ACHN (cell line): ENCODE measurements at regions not wholly inside any gene's neighbourhood (a gene's known extent, or its start where the extent isn't known, plus 50 kb on each side); places are given as distances from the start of the nearest gene placed in this dataset.
A peak's percentile ranks its signal among the peaks of the same experiment; 100 is the strongest.

Source experiments
- DNase-seq: peaks from one replicate; pipeline ENCODE4 v3.0.0-alpha.2; 2015
- in situ Hi-C: cut with HindIII; loops from 2 replicates; pipeline ENCODE4 v1.10.0; 2017; ENCODE audit warnings: low sequenced_read_pairs, low pct_ligation_motif_present, low pct_unique_long_range_greater_than_20kb

GRCh38 chr15:66895794-66896453, 169.5 kb upstream of the SMAD3 start:
- in situ Hi-C loops = no loop called here

GRCh38 chr15:66896611-66897010, 168.8 kb upstream of the SMAD3 start:
- no peak for DNase-seq
- in situ Hi-C loops = no loop called here

More at GRCh38 chr15:66895794-66896453, 169.5 kb upstream of the SMAD3 start:
- no peak for DNase-seq

- DNase-seq = no peak
- in situ Hi-C loops = no loop called here
Measured at GRCh38 chr15:66897416-66897815, 168.0 kb upstream of the SMAD3 start.

DNA sequence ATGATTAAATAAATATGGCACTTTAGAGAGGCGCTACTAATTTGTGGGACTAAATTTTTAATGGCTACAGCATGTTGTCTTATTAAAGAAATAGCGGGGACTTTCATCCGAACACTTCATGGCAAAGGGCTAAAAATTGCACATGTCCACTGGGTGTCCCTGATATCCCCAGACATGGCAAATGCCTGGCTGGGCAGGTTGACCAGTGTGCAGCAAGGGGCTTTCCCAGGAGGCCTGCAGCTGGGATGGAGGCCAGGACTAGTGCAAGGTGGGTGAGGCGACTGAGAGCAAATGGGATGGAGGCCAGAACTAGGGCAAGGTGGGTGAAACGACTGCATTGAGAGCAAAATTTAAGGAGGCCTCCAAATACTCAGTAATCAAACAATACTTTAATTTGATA, 167.4 kb upstream of the SMAD3 start:
- no peak for DNase-seq
- in situ Hi-C loops = no loop called here

DNA sequence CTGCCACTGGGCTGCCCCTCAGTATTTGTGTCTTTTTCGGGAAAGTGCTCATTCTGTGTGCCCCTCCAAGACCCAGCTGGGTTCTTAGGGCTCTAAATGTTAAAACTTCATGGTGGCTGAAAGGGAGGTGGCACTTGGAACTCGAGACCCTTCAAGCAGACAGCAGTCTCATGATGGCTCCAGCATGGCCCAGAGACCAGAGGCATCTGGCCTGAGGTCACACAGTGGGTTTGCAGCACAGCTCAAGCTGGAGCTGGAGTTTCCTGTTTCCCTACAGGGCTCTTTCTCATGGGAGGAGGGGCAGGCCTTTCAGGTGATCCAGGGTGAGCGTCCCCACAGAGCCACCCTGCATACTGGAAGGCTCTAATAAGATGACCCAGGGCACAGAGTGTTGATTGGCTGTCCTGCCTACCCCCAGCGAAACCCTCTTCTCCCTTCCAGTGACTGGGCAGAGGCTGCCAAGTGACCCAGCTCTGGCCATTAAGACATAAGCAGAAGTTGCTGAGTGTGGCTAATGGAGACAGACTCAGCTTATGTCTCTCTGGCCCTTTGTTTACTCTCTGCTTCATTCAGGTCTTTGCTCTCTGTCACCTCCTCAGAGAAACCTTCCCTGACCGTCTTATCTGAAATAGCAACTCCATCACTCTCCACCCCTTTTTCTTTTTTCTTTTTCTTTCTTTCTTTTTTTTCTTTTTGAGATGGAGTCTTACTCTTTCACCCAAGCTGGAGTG, 166.6 kb upstream of the SMAD3 start:
- no peak for DNase-seq
- in situ Hi-C loops = no loop called here

DNA sequence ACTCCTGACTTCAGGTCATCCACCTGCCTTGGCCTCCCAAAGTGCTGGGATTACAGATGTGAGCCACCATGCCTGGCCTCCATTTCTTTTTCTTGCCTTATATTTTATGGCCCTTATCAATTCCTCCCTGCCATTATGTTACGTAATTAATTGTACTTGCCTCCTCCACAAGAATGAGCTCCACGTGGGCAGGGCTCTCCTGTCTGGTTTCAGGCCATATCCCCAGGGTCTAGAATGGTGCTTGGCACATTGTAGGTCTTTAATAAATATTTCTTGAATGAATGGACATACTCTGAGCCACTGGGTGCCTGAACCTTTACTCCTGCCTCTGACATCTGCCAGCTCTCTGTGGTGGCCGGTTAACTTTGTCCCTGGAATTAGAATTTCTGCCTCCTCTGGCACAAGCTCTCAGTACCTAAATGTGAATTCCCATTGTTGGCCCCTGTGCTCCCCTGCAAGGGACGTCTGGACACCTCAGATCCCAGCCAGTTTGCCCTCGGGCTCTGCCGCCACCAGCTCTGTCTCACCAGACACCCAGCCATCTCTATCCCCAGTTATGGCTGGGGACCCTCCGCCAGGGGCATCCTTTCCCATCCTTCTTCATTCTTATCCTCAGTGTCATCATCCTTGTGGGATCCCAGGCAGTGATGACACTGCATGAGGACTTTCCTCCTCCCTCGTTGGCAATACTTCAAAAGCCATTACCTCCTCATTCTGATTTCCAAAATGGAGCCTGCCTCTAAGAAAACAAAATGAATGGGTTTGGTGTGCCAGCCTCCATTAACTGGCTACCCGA, 165.6 kb upstream of the SMAD3 start:
- in situ Hi-C loops = no loop called here
- no peak for DNase-seq

- in situ Hi-C loops = no loop called here
- no peak for DNase-seq
Measured at GRCh38 chr15:66900586-66901310, 164.7 kb upstream of the SMAD3 start.

DNA sequence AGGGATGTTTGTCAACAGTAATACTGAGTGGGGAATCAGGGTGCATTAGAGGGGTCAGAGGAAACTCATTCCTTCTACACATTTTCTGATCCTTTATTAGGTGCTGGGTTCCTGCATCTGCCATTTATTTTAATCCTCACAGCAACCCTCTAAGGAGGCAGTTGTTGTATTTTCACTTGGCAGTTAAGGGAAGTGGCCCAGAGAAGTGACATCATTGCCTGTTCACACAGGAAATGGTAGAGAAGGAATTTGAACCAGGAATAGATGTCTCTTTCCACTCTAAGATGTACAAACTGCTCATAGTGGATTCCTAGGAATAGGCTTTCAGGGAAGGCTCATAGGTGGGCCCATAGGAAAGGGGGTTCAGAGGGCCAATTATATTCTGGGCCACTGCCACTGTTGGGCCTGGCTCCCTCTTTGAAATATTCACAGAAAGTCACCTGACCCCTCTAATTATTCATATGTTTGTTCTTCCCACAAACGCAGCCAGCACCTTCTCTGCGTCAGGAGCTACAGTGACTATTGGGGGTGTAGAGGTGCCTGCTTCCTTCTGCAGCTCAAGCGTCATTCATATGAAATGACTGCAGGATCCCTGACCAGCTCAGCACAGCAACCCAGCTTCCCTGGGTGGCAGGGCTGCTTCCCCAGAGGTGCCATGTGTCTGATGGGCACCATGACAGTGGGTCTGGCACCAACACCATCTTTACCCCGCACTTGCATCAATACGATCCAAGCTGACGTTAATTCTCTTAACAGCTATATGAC, 163.9 kb upstream of the SMAD3 start:
- peak; percentile 19 for DNase-seq
- in situ Hi-C loops = no loop called here

- no peak for DNase-seq
- in situ Hi-C loops = no loop called here
Measured at GRCh38 chr15:66905185-66905584, 160.2 kb upstream of the SMAD3 start.

- DNase-seq = no peak
- in situ Hi-C loops = no loop called here
Measured at GRCh38 chr15:66905954-66906353, 159.4 kb upstream of the SMAD3 start.

GRCh38 chr15:66906668-66907614, 158.5 kb upstream of the SMAD3 start:
- no peak for DNase-seq
- in situ Hi-C loops = no loop called here

DNA sequence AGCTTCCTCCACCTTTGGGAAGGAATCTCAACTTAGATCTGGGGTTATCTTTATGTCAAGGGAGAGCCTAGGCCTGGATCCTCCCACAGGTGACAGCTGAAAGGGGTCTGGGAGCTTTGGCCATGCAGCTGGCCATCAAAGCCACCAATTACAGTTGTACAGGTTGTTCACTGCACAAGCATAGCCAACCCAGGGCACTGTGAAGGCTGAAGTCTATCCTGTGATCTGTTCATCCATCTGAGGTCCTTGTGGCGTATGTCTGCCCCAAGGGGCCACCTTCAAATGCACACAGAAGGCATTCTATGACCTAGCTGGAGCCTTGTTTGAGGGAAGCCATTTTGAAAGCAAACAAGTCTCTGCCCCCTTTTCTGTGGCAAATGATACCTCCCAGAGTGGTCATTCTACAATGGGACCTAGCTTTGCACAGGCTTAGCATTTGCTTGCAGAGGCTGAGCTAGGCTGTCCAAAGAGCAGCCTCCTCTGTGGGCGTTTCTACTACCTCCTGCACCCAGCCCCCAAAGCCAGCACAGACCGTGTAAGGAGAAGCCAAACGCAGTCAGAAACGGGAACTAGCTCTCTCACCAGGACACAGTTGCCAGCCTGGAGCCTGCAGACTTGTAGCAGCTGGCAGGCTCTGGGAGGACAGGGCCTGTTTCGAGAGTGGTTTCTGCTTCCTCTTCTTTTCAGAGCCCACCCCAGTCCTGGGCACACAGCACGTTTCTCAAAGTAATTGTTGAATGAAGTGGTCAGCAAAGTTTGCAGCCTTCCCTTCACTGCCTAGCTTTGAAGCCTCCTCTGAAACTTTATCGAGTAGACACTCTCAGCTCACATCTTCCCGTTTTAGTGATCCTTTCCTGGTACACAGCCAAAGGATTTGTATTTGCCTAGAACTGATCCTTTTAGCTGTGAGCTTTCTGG, 157.3 kb upstream of the SMAD3 start:
- in situ Hi-C loops = no loop called here
- no peak for DNase-seq

DNA sequence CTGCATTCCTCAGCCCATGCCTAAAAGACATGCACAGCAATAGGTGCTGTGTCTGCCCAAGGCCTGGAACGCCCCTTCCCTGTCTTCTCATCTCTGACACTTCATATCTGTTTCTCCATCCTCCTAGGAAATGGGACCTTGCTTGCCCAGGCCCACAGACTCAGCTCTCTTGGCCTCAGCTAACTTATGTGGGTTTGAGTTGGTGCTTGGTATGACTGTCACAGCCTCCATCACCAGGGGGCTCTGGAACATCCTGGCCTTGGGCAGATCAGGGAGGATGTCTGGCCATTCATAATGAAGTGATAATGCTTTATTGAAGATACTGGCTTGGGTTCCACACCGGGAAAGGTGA, 156.7 kb upstream of the SMAD3 start:
- DNase-seq = no peak
- in situ Hi-C loops = no loop called here

DNA sequence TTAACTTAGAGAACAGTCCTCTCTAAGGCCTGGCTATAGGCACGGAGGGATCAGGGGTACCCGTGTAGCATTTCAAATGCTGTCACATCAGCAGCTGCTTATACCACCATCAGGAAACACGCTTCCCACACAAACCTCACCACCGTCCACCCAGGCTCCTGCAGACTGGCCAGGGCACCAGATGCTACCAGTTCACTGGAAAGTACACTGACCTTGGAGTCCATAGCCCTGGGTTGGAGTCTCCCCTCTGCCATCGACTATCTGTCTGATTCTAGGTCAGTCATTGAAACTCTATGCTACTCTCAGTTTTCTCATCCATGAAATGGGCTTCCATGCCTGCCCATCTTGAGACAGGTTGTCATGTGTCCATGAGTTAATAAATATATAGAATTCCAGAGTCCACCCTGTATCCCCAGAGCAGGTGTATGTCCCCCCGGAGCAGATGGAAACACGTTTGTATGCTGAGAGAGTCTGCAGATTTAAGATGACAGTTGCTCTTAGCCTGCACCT, 156.0 kb upstream of the SMAD3 start:
- in situ Hi-C loops = no loop called here
- DNase-seq = no peak

GRCh38 chr15:66911131-66911700, 154.2 kb upstream of the SMAD3 start:
- no peak for DNase-seq
- in situ Hi-C loops = no loop called here

- in situ Hi-C loops = no loop called here
Measured at GRCh38 chr15:66912001-66912400, 153.4 kb upstream of the SMAD3 start.

More at GRCh38 chr15:66912001-66912400, 153.4 kb upstream of the SMAD3 start:
- no peak for DNase-seq
